WI38 (cell line): ENCODE measurements at regions not wholly inside any gene's neighbourhood (a gene's known extent, or its start where the extent isn't known, plus 50 kb on each side); places are given as distances from the start of the nearest gene placed in this dataset.

Experiments used
- H3K4me3 ChIP-seq: 2 replicates; pipeline ENCODE4 v1.5.1; 2011; ENCODE audit warnings: low read depth, mild to moderate bottlenecking, control low read depth, low read length
- CTCF ChIP-seq: IDR thresholded peaks from 2 replicates; pipeline ENCODE4 v1.5.1; 2012; ENCODE audit warnings: low read depth, mild to moderate bottlenecking, control low read depth, low read length

GRCh38 chr10:131574707-131575430, 263.3 kb upstream of the TCERG1L start:
- no peak for TF ChIP-seq CTCF
- no peak overlapping the region for H3K4me3 ChIP-seq

GRCh38 chr10:131575877-131576276, 264.4 kb upstream of the TCERG1L start:
- TF ChIP-seq CTCF: no peak
- no peak overlapping the region for H3K4me3 ChIP-seq

- H3K4me3 ChIP-seq: no peak overlapping the region
- TF ChIP-seq CTCF: no peak
These were observed 265.0 kb upstream of the TCERG1L start for GRCh38 chr10:131576341-131577177.

GRCh38 chr10:131577178-131577555, 265.6 kb upstream of the TCERG1L start:
- no peak overlapping the region for H3K4me3 ChIP-seq

GRCh38 chr10:131577786-131578471, 266.4 kb upstream of the TCERG1L start:
- no peak overlapping the region for H3K4me3 ChIP-seq
- no peak for TF ChIP-seq CTCF

More at GRCh38 chr10:131577178-131577555, 265.6 kb upstream of the TCERG1L start:
- TF ChIP-seq CTCF: no peak

GRCh38 chr10:131578472-131578970, 267.0 kb upstream of the TCERG1L start:
- no peak overlapping the region for H3K4me3 ChIP-seq

More at GRCh38 chr10:131578472-131578970, 267.0 kb upstream of the TCERG1L start:
- TF ChIP-seq CTCF: no peak
